GM23338 (cell line): ENCODE measurements at regions not wholly inside any gene's neighbourhood (a gene's known extent, or its start where the extent isn't known, plus 50 kb on each side); places are given as distances from the start of the nearest gene placed in this dataset.

Experiments used
- CTCF ChIP-seq, 2 experiments: fragments of 200-600 bp in 1 of 2; sonication (generic) in 1 of 2; conservative IDR thresholded peaks; 2 replicates each; pipeline versions ENCODE4 v1.5.1 to v1.6.1; 2016 to 2017; ENCODE audit warnings: antibody characterized with exemption in 2 of 2, low read depth in 2 of 2, mild to moderate bottlenecking in 2 of 2, moderate library complexity in 1 of 2
- EZH2 ChIP-seq: fragments of 200-600 bp; sonication (generic); IDR thresholded peaks from one replicate; pipeline ENCODE4 v1.8.0; 2017; ENCODE audit warnings: antibody characterized with exemption, mild to moderate bottlenecking, low read depth; ENCODE audit not compliant: unreplicated experiment
- EZH2phosphoT487 ChIP-seq: fragments of 200-600 bp; sonication (generic); IDR thresholded peaks from one replicate; pipeline ENCODE4 v1.8.1; 2018; ENCODE audit warnings: antibody characterized with exemption; ENCODE audit not compliant: unreplicated experiment
- POLR2AphosphoS5 ChIP-seq: IDR thresholded peaks from 2 replicates; pipeline ENCODE4 v1.6.1; 2016; ENCODE audit warnings: antibody characterized with exemption, low read depth

DNA sequence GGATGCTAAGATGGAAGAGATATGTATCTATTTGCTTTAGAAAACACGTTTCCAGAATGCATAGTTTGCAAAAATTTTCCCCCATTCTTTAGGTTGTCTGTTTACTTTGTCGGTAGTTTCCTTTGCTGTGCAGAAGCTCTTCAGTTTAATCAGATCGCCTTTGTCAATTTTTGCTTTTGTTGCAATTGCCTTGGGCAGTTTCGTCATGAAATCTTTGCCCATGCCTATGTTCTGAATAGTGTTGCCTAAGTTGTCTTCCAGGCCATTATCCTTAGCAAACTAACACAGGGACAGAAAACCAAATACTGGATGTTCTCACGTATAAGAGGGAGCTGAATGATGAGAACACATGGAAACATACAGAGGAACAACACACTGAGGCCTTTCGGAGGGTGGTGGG is 454.2 kb upstream of the SLC35B3 start:
- TF ChIP-seq POLR2AphosphoS5, result no peak
- no peak for TF ChIP-seq EZH2phosphoT487
- no peak for TF ChIP-seq CTCF (conservative IDR thresholded peaks at IDR 0.05; ENCODE audit: low read depth in 2 of 2)
- no peak for TF ChIP-seq EZH2
